ENCODE measurements at regions not wholly inside any gene's neighbourhood (a gene's known extent, or its start where the extent isn't known, plus 50 kb on each side); places are given as distances from the start of the nearest gene placed in this dataset.

DNA sequence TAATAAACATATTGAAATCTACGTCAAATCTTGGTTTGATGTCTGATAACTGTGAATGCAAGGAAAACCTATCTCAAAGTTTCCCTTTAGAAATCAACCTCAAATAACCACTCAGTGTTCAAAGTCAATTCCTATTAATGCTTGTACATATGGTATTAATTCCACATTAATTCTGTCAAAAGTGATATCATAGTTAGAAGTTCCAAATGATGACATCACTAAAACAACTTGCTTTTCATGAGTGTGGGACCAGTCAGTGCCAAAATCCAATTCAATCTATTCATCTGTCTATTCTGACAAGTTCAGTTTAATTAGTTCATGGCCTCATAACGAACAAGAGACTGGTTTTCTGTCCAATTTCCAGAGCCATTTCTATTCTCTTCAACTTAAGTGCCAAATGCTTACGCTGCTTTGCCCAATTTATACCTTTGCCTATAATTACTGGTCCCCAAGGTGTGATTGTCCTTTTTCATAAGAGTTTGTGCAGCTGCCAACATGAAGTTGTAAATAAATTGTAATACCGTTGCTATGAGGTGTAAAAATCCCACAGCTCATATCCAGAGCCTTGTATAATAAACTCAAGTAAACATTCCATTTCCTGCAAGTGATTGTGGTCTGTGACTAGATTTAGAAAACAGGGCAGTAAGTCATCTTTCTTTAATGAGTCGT, 476.2 kb downstream of the RAB28 start:
- 57 to 65% (median 59%) methylated on average over 5 of the region's 5 CpGs for WGBS, 5 donors
- no peak overlapping the region for H3K4me3 ChIP-seq
- no peak for TF ChIP-seq POLR2A (IDR thresholded peaks at IDR 0.05)
- no peak for TF ChIP-seq POLR2AphosphoS5 (IDR thresholded peaks at IDR 0.05)
- TF ChIP-seq, protein P1, sequence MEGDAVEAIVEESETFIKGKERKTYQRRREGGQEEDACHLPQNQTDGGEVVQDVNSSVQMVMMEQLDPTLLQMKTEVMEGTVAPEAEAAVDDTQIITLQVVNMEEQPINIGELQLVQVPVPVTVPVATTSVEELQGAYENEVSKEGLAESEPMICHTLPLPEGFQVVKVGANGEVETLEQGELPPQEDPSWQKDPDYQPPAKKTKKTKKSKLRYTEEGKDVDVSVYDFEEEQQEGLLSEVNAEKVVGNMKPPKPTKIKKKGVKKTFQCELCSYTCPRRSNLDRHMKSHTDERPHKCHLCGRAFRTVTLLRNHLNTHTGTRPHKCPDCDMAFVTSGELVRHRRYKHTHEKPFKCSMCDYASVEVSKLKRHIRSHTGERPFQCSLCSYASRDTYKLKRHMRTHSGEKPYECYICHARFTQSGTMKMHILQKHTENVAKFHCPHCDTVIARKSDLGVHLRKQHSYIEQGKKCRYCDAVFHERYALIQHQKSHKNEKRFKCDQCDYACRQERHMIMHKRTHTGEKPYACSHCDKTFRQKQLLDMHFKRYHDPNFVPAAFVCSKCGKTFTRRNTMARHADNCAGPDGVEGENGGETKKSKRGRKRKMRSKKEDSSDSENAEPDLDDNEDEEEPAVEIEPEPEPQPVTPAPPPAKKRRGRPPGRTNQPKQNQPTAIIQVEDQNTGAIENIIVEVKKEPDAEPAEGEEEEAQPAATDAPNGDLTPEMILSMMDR (IDR thresholded peaks at IDR 0.05 in 8 of 11, conservative IDR thresholded peaks at IDR 0.05 in 3 of 11) = no peak
- H3K27me3 ChIP-seq (replicated peaks in 1 of 7) = no peaks in the 10 kb centered on the region
- intact Hi-C loops (cut with DNase I; ENCODE audit: low total_unique reads) = no loop called here
- H3K9me3 ChIP-seq = peaks cover 0 to 5% (median 0%) of the 10 kb centered on the region in 8 donors
- no peaks in the 10 kb centered on the region for H3K4me1 ChIP-seq
- DNase-seq = no peak
- no peak overlapping the region for H3K27ac ChIP-seq
- H3K36me3 ChIP-seq = no peaks in the 10 kb centered on the region

DNA sequence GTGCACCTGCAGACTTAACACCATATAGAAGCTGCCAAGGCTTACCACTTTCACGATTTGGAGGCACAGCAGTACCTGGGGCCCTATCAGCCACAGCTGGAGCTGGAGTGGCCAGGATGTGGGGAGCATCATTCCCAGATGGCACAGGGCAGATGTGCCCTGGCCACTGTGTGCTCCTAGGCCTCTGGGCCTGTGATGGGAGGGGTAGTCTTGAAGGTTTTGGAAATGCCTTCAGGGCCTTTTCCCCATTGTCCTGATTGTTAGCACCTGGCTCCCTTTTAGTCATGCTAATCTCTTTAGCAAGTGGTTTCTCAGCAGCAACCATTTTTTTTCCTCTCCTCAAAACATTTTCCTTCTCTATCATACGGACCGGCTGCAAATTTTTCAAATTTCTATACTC, 490.2 kb downstream of the RAB28 start:
- Histone ChIP-seq H3K4me1 (no peaks in the 10 kb centered on the region), H3K27ac (no peak overlapping the region), H3K36me3 (no peaks in the 10 kb centered on the region), H3K4me3 (no peak overlapping the region), H3K9me3 (peaks cover 0 to 44% (median 30%) of the 10 kb centered on the region in 8 donors), H3K27me3 (replicated peaks in 1 of 7) (no peaks in the 10 kb centered on the region)
- no peak for DNase-seq
- no peak for TF ChIP-seq POLR2AphosphoS5 (IDR thresholded peaks at IDR 0.05)
- 83 to 99% (median 87%) methylated on average over 3 of the region's 3 CpGs for WGBS, 5 donors
- intact Hi-C loops (cut with DNase I; ENCODE audit: low total_unique reads) = no loop called here

DNA sequence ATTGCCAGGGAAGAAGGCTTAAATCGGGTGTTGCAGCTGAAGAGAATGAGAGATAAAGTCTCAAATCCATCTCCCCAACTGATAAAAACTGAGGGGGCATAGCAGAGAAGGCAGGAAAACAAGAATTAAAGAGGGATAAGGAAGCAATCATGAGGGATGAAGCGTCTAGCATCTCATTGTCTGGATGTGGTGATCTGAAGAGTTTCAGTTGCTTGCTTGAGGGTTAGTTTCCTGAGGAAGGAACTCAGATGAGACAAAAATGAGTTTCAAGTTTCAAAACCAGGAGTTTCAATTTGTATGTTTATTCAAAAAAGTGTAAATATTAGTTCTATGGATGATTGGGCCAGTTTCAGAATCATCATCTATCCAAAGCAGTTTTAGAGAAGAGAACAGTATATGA, 496.9 kb downstream of the RAB28 start:
- Histone ChIP-seq H3K4me1 (no peaks in the 10 kb centered on the region), H3K36me3 (no peaks in the 10 kb centered on the region), H3K27me3 (replicated peaks in 1 of 7) (no peaks in the 10 kb centered on the region), H3K27ac (no peak overlapping the region), H3K4me3 (no peak overlapping the region), H3K9me3 (peaks cover 0 to 28% (median 13%) of the 10 kb centered on the region in 8 donors)
- 50 to 81% (median 53%) methylated on average over 2 of the region's 2 CpGs for WGBS, 5 donors
- no peak for TF ChIP-seq POLR2AphosphoS5 (IDR thresholded peaks at IDR 0.05)
- TF ChIP-seq, protein P1 (IDR thresholded peaks at IDR 0.05 in 8 of 11, conservative IDR thresholded peaks at IDR 0.05 in 3 of 11) = no peak
- no peak for TF ChIP-seq POLR2A (IDR thresholded peaks at IDR 0.05)
- intact Hi-C loops (cut with DNase I; ENCODE audit: low total_unique reads) = no loop called here
- DNase-seq = no peak

DNA sequence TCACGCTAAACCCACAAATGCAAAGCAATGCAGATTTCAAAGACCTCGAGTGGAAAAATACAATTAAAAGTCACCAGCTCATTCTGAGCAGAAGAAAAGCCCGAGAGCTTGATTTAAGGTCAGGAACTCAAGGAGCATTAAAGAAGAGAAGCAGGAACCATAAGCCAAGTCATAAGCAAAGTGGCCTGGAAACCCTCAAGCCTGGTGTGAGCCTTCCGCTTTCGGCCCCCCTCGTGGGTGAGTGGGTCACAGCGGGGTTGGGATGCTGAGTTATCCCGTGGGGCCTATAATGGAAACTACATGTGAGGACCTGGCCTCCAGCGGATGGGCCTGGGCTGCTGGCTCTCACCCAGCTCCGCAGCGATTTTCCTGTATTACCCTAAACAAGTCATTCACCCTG, 504.3 kb downstream of the RAB28 start:
- H3K4me3 ChIP-seq = no peak overlapping the region
- H3K27ac ChIP-seq = no peak overlapping the region
- DNase-seq = no peak
- no peaks in the 10 kb centered on the region for H3K36me3 ChIP-seq
- no peaks in the 10 kb centered on the region for H3K4me1 ChIP-seq
- H3K27me3 ChIP-seq (replicated peaks in 1 of 7) = no peaks in the 10 kb centered on the region
- TF ChIP-seq POLR2AphosphoS5 (IDR thresholded peaks at IDR 0.05) = no peak
- TF ChIP-seq, protein P1 (IDR thresholded peaks at IDR 0.05 in 8 of 11, conservative IDR thresholded peaks at IDR 0.05 in 3 of 11) = no peak
- no peak for TF ChIP-seq POLR2A (IDR thresholded peaks at IDR 0.05)
- 81 to 87% (median 86%) methylated on average over 11 of the region's 11 CpGs for whole genome bisulfite sequencing, 5 donors
- peaks cover 0 to 43% (median 17%) of the 10 kb centered on the region in 8 donors for H3K9me3 ChIP-seq
- intact Hi-C loops (cut with DNase I; ENCODE audit: low total_unique reads) = no loop called here
